ENCODE measurements at regions not wholly inside any gene's neighbourhood (a gene's known extent, or its start where the extent isn't known, plus 50 kb on each side); places are given as distances from the start of the nearest gene placed in this dataset.

DNA sequence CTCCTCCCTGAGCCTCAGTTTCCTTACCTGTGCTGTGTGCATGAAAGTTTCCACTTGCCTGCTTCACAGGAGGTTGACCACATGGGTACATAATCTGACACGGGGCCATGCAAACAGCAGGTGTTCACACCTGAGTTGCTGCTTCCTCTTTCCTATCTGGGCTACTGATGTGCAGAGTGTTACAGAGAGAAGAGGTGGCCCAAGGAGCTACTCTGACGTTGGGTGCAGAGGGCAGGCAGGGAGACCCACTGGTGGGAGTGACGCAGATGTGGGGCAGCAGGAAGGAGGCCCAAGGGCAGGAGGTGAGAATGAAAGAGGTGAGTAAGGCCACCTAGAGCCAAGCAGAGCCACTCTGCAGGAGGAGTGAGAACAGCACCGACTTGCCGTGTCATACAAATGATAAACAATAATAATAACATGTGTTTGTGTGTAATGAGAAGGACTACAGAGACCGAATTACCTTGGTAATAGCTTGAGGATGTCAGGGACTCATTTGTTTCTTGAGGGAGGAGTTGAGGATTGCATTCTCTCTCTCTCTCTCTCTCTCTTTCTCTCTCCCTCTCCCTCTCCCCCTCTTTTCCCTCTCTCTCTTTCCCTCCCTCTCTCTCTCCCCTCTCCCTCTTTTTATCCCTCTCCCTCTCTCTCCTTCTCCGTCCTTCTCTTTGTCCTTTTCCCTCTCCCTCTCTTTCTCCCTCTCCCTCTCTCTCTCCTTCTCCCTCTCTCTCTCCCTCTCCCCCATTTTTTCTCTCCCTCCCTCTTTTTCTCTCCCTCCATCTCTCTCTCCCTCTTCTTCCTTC is 87.4 kb upstream of the IGSF21 start (continued):
- TF ChIP-seq PHF8 (conservative IDR thresholded peaks at IDR 0.05; ENCODE audit: low read depth, low read length), result no peak
- no peak for TF ChIP-seq RNF2 (IDR thresholded peaks at IDR 0.05; ENCODE audit: borderline replicate concordance, low read depth, low read length, missing control alignments, poor library complexity, severe bottlenecking)
